ENCODE measurements at regions not wholly inside any gene's neighbourhood (a gene's known extent, or its start where the extent isn't known, plus 50 kb on each side); places are given as distances from the start of the nearest gene placed in this dataset.
"Not testable (repeated sequence)": the region's sequence is repeated elsewhere in the genome, so short reads cannot be mapped to it uniquely, and the experiment has no call there.

DNA sequence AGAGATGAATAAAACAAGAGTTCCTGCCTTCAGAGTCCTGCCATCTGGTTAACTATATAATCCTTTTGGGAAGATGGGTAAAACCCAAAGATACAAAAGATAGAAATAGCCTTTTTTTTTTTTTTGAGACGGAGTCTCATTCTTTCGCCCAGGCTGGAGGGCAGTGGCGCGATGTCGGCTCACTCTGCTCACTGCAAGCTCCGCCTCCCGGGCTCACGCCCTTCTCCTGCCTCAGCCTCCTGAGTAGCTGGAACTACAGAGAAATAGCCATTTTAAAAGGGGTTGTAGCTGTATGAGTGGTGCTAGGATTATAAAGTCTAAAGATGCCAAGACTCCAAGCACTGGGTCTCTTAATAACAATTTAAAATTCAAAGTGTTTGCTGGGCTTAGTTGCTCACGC lies 97.2 kb downstream of the KDR start:
- DNase-seq (ENCODE audit: low read depth in 2 of 2), result no peak

DNA sequence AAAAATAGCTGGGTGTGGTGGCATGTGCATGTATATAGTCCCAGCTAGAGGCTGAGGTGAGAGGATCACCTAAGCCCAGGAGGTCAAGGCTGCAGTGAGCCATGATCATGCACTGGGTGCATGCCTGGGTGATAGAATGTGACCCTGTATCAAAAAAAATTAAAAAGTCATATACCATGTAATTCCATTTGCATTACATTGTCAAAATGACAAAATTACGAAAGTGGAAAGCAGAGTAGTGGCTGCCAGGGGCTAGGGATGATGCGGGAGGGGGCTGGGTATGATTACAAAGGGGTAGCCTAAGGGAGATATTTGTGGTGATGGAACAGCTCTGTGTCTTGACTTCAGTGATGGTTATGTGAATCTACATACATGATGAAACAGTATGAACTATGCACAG lies 97.8 kb downstream of the KDR start:
- no peak for DNase-seq (ENCODE audit: low read depth in 2 of 2)

- DNase-seq (ENCODE audit: low read depth in 2 of 2), result not testable (repeated sequence)
Measured at GRCh38 chr4:55025456-55025855, 99.9 kb downstream of the KDR start.

DNA sequence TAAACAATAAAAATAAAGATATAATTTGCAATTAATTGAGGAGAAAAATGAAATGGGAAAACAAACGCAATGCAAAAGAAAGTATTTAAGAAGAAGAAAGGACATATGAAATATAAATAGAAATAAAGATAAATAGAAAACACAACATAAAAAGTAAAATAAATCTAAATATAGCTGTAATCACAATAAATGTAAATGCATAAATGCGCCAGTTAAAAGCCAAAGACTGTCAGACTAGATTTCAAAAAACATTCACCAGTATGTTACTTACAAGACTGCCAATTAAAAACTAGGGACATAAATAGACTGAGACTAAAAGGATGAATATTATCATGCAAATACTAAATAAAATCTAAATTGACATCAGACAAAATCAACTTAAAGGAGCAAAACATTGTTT lies 102.4 kb downstream of the KDR start:
- DNase-seq (ENCODE audit: low read depth in 2 of 2), result no peak

- DNase-seq (ENCODE audit: low read depth in 2 of 2), result no peak
Measured at GRCh38 chr4:55021214-55021613, 104.2 kb downstream of the KDR start.

- no peak for DNase-seq (ENCODE audit: low read depth in 2 of 2)
Measured at GRCh38 chr4:55020131-55020530, 105.3 kb downstream of the KDR start.

DNA sequence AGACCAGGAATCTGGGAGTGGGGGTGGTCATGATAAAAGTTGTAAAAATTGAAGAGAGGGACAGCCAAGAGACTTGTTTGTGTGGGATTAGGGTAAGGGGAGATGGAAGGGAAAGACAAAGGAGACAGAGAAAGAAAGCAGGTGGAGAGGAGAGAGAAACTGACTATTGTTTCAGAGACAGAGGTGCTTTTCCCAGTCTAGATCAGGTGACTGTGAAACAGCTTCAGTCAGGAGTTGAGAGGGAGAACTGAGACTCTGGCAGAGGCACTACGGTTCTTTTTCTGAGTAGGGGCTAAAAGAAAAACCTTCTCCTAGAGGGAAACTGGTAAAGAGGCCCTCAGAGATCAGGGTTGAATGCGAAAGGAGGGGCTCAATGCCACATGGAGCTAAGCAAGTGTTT lies 106.4 kb downstream of the KDR start:
- DNase-seq (ENCODE audit: low read depth in 2 of 2), result no peak

DNA sequence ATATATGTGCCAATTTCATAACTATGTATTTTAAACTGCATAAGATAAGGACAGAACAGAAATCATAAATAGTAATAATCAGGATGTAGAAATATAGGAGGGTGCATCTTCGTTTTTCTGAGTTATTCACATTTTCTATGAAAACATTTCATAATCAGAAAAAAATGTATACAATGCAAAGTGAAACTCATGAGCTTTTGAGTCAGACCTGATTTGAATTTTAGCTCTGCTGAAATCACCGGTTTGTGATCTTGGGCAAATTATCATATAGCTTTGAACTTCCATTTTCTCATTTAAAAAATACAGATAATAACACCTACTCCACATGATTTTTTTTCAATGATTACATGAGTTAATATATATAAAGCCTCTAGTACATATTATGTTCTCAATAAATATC lies 106.9 kb downstream of the KDR start:
- no peak for DNase-seq (ENCODE audit: low read depth in 2 of 2)

DNA sequence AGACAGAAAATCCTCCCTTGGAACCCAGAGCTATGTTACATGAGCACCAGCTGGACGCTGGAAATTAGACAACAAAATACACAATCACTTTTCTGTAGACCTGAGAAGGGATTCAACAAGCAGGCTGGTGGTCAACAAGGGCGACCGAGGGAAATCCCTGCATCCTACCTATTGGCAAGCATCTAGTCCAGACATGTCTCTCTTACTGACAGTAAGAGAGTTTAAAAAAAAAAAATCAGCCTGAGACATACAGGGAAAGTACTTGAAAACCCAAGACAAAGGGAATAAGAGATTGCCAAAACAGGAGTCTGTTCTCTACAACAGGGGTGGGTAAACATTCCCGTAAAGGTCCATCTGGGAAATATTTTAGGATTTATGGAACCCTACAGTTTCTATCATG lies 108.0 kb downstream of the KDR start:
- no peak for DNase-seq (ENCODE audit: low read depth in 2 of 2)

- DNase-seq (ENCODE audit: low read depth in 2 of 2), result no peak
Measured at GRCh38 chr4:55016131-55016530, 109.3 kb downstream of the KDR start.

DNA sequence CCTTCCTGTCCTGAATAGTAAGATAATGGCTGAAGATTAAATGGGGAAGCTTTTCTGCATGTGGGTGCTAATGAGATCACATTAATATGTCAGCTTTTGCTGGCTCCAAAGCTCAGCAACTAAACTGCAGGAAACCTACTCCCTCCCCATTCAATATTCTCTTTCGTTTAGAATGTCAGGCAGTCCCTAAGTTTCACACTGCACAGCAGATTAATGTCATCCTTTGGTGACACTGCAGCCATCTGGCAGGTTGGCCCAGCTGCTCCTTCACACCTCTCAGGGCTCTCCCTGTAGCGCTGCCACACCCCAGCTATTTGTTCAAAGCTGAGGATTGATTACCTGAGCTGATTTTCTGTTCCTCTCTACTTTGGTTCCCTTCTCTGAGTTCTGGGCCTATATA lies 110.5 kb downstream of the KDR start:
- no peak for DNase-seq (ENCODE audit: low read depth in 2 of 2)

DNA sequence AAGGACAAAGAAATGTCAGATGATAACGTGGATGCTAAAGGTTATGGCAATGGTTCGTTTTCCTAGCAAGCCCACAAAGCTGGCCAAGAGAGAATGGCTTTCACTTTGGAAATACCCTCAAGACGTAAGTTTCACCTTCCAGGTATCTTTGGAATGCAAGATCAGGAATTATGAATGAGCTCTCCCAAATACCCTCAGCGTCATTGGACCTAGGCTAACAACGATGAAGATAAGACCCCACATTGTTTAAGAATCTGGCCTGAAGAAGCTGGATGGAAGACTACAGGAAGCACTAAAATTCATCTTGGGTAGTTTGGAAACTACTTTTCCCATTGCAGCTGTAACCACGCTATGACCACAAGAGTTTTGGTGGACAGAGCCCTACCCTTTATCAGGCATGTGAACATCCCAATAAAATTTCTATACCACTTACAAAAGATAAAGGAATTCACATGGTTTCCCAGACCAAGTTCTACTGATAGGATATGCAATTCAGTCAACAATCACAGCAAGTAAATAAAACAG lies 111.9 kb downstream of the KDR start:
- DNase-seq (ENCODE audit: low read depth in 2 of 2), result no peak

- DNase-seq (ENCODE audit: low read depth in 2 of 2), result no peak
Measured at GRCh38 chr4:55012363-55013230, 112.8 kb downstream of the KDR start.

DNA sequence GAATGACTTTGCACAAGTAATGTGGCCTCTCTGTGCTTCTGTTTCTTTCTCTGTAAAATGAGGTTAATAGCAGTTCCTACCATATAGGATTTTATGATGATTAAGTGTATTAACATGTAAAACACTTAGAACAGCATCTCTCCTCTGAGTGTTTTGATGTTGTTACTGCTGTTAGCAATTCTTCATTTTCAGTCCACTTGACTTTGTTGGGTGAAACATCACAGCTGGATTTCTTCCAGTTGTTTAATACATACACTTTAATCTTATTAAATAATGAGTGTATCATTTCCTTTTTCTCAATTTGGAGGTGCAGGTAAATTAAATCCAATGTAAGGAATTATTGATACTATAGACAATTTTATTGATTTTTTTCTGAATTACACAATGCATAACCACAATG lies 113.6 kb downstream of the KDR start:
- DNase-seq (ENCODE audit: low read depth in 2 of 2), result no peak

DNA sequence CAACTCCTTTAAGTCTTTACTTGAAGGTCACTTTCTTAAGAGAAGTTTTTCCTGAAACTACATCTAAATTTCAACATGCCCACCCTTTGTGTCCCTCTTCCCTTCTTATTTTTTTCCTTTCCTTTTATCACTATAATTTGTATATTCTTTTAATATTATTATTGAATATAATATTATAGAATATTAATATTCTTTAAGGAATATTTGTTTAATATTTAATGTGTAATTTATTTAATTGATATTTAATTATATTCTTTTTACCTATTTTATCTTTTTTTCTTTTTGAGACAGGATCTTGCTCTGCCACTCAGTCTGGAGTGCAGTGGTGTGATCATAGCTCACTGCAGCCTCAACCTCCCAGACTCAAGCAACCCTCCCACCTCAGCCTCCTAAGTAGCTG lies 114.8 kb downstream of the KDR start:
- no peak for DNase-seq (ENCODE audit: low read depth in 2 of 2)

- DNase-seq (ENCODE audit: low read depth in 2 of 2), result no peak
Measured at GRCh38 chr4:55008166-55009056, 117.0 kb downstream of the KDR start.

DNA sequence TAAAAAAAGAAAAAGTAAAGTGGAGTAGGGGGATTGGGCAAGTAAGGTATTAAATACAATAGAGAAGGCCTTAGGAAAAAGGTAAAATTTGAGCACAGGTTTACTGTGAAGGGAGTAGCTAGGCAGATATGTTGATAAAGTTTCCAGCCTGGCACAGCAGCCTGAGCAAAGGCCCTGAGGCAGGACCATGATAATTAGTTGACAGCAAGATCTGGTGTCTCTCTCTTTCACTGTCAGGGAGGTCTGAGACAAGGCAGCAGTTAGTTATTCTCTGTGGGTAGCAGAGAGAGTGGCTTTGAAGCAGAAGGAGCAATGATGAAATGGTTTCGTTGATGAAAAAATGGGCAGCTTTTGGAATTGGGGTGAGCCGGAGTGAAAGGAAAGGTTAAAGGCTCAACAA lies 119.5 kb downstream of the KDR start:
- no peak for DNase-seq (ENCODE audit: low read depth in 2 of 2)

DNA sequence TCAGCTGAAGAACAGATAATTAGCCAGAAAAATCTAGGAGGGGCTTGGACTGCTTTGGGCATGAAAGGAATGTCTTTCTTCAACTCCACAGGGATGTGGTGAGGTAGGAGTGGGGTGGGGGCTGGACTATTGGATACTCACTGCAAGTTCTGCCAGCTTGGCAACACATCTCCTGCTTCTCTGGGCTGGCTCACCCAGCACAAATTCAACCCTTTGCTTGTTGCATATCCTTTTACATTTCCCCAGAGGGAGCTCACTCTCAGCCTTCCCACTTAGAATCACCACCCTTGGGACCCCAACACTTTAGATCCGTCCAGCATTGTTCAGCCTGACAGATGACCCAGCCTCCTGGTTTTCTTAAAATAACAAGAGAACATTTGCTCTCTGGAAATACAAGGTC lies 120.6 kb downstream of the KDR start:
- DNase-seq (ENCODE audit: low read depth in 2 of 2), result no peak

GRCh38 chr4:55002431-55002830 lies 123.0 kb downstream of the KDR start:
- no peak for DNase-seq (ENCODE audit: low read depth in 2 of 2)

DNA sequence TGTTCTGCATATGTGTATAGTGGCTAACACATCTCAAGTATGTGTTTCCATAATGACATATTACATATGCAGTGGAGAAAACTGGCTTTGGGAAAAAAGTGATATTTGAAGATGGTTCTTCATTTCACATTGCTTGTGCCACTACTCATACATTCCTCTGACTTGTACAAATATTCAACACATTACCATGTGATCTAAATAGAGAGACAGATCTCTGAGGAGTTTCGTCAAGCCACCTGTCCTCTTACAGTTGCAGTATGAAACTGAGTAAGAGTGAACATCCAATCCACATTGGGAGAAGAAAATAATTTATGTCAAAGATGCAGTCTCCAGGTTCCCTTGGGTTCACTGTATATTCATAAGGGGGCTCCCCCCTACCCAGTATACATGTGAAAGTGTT lies 123.9 kb downstream of the KDR start:
- no peak for DNase-seq (ENCODE audit: low read depth in 2 of 2)

GRCh38 chr4:54999003-54999402 lies 126.4 kb downstream of the KDR start:
- peak in 1 of 2 experiments; percentile 3 for DNase-seq (ENCODE audit: low read depth in 2 of 2)

GRCh38 chr4:54993473-54994026 lies 131.8 kb downstream of the KDR start:
- not testable (repeated sequence) for DNase-seq (ENCODE audit: low read depth in 2 of 2)
